OCI-LY1 (cell line): ENCODE measurements at regions not wholly inside any gene's neighbourhood (a gene's known extent, or its start where the extent isn't known, plus 50 kb on each side); places are given as distances from the start of the nearest gene placed in this dataset.

Source experiments
- CTCF ChIP-seq: fragments of 200-600 bp; sonication (generic), shearing (Covaris generic); IDR thresholded peaks from 2 replicates; pipeline ENCODE4 v1.5.1; 2017; ENCODE audit warnings: mild to moderate bottlenecking, antibody characterized with exemption, low read length, moderate library complexity, mixed read lengths
- EZH2 ChIP-seq: fragments of 200-600 bp; sonication (generic), shearing (Covaris generic); IDR thresholded peaks from 2 replicates; pipeline ENCODE4 v1.8.0; 2017; ENCODE audit warnings: borderline replicate concordance, mixed run types, mild to moderate bottlenecking, antibody characterized with exemption, low read length, moderate library complexity, mixed read lengths

GRCh38 chr13:76764916-76765315 is 121.3 kb downstream of the KCTD12 start:
- TF ChIP-seq CTCF (no peak), EZH2 (no peak)
